ENCODE measurements at regions not wholly inside any gene's neighbourhood (a gene's known extent, or its start where the extent isn't known, plus 50 kb on each side); places are given as distances from the start of the nearest gene placed in this dataset.

GRCh38 chr3:96236522-96236921 lies 577.9 kb upstream of the EPHA6 start (continued):
- TF ChIP-seq CTCF (IDR thresholded peaks at IDR 0.05) (no peak), PRRX2 (CRISPR knock-in tag; IDR thresholded peaks at IDR 0.05) (no peak), SP1 (CRISPR knock-in tag; conservative IDR thresholded peaks at IDR 0.05) (no peak), TCF7 (CRISPR knock-in tag; IDR thresholded peaks at IDR 0.05; ENCODE audit: low read depth) (no peak)
- TF ChIP-seq, protein P1, sequence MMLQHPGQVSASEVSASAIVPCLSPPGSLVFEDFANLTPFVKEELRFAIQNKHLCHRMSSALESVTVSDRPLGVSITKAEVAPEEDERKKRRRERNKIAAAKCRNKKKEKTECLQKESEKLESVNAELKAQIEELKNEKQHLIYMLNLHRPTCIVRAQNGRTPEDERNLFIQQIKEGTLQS (CRISPR knock-in tag; conservative IDR thresholded peaks at IDR 0.05): no peak
- TF ChIP-seq, protein P2, sequence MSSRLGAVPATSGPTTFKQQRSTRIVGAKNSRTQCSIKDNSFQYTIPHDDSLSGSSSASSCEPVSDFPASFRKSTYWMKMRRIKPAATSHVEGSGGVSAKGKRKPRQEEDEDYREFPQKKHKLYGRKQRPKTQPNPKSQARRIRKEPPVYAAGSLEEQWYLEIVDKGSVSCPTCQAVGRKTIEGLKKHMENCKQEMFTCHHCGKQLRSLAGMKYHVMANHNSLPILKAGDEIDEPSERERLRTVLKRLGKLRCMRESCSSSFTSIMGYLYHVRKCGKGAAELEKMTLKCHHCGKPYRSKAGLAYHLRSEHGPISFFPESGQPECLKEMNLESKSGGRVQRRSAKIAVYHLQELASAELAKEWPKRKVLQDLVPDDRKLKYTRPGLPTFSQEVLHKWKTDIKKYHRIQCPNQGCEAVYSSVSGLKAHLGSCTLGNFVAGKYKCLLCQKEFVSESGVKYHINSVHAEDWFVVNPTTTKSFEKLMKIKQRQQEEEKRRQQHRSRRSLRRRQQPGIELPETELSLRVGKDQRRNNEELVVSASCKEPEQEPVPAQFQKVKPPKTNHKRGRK (CRISPR knock-in tag; IDR thresholded peaks at IDR 0.05; ENCODE audit: borderline replicate concordance): no peak
- TF ChIP-seq, protein P3, sequence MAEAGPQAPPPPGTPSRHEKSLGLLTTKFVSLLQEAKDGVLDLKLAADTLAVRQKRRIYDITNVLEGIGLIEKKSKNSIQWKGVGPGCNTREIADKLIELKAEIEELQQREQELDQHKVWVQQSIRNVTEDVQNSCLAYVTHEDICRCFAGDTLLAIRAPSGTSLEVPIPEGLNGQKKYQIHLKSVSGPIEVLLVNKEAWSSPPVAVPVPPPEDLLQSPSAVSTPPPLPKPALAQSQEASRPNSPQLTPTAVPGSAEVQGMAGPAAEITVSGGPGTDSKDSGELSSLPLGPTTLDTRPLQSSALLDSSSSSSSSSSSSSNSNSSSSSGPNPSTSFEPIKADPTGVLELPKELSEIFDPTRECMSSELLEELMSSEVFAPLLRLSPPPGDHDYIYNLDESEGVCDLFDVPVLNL (CRISPR knock-in tag; IDR thresholded peaks at IDR 0.05; ENCODE audit: borderline replicate concordance, low read depth): no peak

DNA sequence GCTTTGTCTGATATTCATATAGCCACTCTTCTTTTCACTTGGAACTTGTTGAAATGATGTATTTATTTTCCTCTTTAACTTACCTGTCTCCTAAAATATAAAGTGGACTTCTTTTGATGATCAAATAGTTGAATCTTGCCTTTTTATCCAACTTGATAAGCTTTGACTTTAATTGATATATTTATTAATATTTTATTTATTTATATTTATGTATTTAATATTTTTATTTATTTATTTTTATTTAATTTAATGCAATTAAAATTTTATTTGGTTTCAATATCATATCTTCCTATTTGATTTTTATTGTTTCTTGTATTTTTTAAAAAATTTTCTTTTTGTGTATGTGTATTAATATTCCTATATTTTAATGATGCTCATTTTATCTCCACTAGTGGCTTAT lies 555.1 kb upstream of the EPHA6 start:
- ChIA-PET CTCF (interaction anchor here (1.2 kb wide), 1 partner anchor 14 kb away, joined by 3 read pairs; no protein-coding TSS in a partner anchor), POLR2A (no interaction called here)
- Mint-ChIP-seq H3K27ac (no peak overlapping the region), H3K4me1 (no peaks in the 10 kb centered on the region), H3K36me3 (peaks cover 7% of the 10 kb centered on the region; the same call in 1 of the 2 replicates), H3K9me3 (peaks cover 33% of the 10 kb centered on the region), H3K27me3 (ENCODE audit: low read depth) (no peaks in the 10 kb centered on the region), H3K4me3 (no peak overlapping the region)
- DNase-seq (ENCODE audit: low spot score): no peak
- ATAC-seq: no peak
- TF ChIP-seq AR (CRISPR knock-in tag; IDR thresholded peaks at IDR 0.05) (no peak), HMGA2 (CRISPR knock-in tag; IDR thresholded peaks at IDR 0.05) (peak; percentile 96)
- TF ChIP-seq, protein P4, sequence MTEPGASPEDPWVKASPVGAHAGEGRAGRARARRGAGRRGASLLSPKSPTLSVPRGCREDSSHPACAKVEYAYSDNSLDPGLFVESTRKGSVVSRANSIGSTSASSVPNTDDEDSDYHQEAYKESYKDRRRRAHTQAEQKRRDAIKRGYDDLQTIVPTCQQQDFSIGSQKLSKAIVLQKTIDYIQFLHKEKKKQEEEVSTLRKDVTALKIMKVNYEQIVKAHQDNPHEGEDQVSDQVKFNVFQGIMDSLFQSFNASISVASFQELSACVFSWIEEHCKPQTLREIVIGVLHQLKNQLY (CRISPR knock-in tag; IDR thresholded peaks at IDR 0.05): no peak

DNA sequence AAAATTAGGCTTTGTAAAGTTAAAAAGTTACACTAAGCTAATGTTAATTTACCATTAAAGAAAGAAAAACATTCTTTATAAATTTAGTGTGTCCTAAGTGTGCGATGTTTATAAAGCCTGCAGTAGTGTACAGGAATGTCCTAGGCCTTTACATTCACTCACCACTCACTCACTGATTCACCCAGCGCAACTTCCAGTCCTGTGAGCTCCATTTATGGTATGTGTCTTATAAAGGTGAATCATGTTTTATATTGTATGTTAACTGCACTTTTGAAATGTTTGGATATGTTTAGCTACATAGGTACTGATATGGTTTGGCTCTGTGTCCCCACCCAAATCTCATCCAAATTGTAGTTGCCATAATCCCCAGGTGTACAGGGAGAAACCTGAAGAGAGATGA lies 549.7 kb upstream of the EPHA6 start:
- DNase-seq (ENCODE audit: low spot score) (no peak), ATAC-seq (no peak)
- no peak overlapping the region for H3K4me3 Mint-ChIP-seq
- ChIA-PET CTCF (no interaction called here), POLR2A (no interaction called here)
- H3K9me3 Mint-ChIP-seq: peaks cover 30% of the 10 kb centered on the region
- no peaks in the 10 kb centered on the region for H3K27me3 Mint-ChIP-seq (ENCODE audit: low read depth)
- TF ChIP-seq NR1H2 (CRISPR knock-in tag; IDR thresholded peaks at IDR 0.05) (no peak), ATF1 (CRISPR knock-in tag; IDR thresholded peaks at IDR 0.05) (no peak), CBFB (CRISPR knock-in tag; IDR thresholded peaks at IDR 0.05; ENCODE audit: low read depth) (no peak), JUN (CRISPR knock-in tag; IDR thresholded peaks at IDR 0.05) (no peak), IRF2 (CRISPR knock-in tag; IDR thresholded peaks at IDR 0.05; ENCODE audit: borderline replicate concordance, low read depth) (no peak), PREB (CRISPR knock-in tag; IDR thresholded peaks at IDR 0.05; ENCODE audit: borderline replicate concordance) (no peak), ZSCAN18 (CRISPR knock-in tag; IDR thresholded peaks at IDR 0.05) (no peak)
- TF ChIP-seq, protein P2 (CRISPR knock-in tag; IDR thresholded peaks at IDR 0.05; ENCODE audit: borderline replicate concordance): no peak
- TF ChIP-seq, protein P4 (CRISPR knock-in tag; IDR thresholded peaks at IDR 0.05): no peak
- H3K36me3 Mint-ChIP-seq: peaks cover 7% of the 10 kb centered on the region; the same call in 1 of the 2 replicates
- no peaks in the 10 kb centered on the region for H3K4me1 Mint-ChIP-seq
- H3K27ac Mint-ChIP-seq: no peak overlapping the region

All from WTC11 (cell line).